OCI-LY3 (cell line): ENCODE measurements at regions not wholly inside any gene's neighbourhood (a gene's known extent, or its start where the extent isn't known, plus 50 kb on each side); places are given as distances from the start of the nearest gene placed in this dataset.

Source experiments
- H2AFZ ChIP-seq: fragments of 200-600, 300-600 bp; shearing (Covaris generic); 2 replicates; pipeline ENCODE4 v1.6.0; 2014; ENCODE audit warnings: antibody characterized with exemption, low read depth, low read length
- H3K27ac ChIP-seq: fragments of 200-600, 300-600 bp; sonication (generic); 2 replicates; pipeline ENCODE4 v1.5.1; 2014; ENCODE audit warnings: mild to moderate bottlenecking, low read length, moderate library complexity, mixed read lengths
- H3K27me3 ChIP-seq: fragments of 200-600, 300-600 bp; sonication (generic); 2 replicates; pipeline ENCODE4 v1.6.1; 2014; ENCODE audit warnings: low read depth, low read length, mixed read lengths
- H3K36me3 ChIP-seq: fragments of 200-600, 300-600 bp; sonication (generic); replicated peaks from 2 replicates; pipeline ENCODE3; 2014; ENCODE audit warnings: low read depth, low read length, mixed read lengths
- H3K4me1 ChIP-seq: fragments of 300-600, 200-600 bp; sonication (generic); 2 replicates; pipeline ENCODE4 v1.6.1; 2014; ENCODE audit warnings: low read length, mixed read lengths
- H3K4me2 ChIP-seq: fragments of 200-600, 300-600 bp; sonication (generic); 2 replicates; pipeline ENCODE4 v1.6.1; 2014; ENCODE audit warnings: low read length, mixed read lengths
- H3K4me3 ChIP-seq: fragments of 300-600, 200-600 bp; sonication (generic); 2 replicates; pipeline ENCODE4 v1.5.1; 2014; ENCODE audit warnings: antibody characterized with exemption, mild to moderate bottlenecking, low read length, moderate library complexity
- H3K79me2 ChIP-seq: fragments of 300-600, 200-600 bp; shearing (Covaris generic); 2 replicates; pipeline ENCODE4 v1.6.1; 2014; ENCODE audit warnings: mild to moderate bottlenecking, low read length, mixed read lengths
- H3K9ac ChIP-seq: fragments of 300-600, 200-600 bp; shearing (Covaris generic); 2 replicates; pipeline ENCODE4 v1.6.0; 2014; ENCODE audit warnings: mild to moderate bottlenecking, low read length, moderate library complexity
- H3K9me3 ChIP-seq: fragments of 200-600, 300-600 bp; shearing (Covaris generic); 2 replicates; pipeline ENCODE4 v1.6.1; 2014; ENCODE audit warnings: low read length, mixed read lengths; ENCODE audit not compliant: insufficient read depth
- H4K20me1 ChIP-seq: fragments of 200-600, 300-600 bp; sonication (generic); 2 replicates; pipeline ENCODE4 v1.6.1; 2016; ENCODE audit warnings: low read length, mixed read lengths; ENCODE audit not compliant: insufficient read depth
- EZH2phosphoT487 ChIP-seq: fragments of 200-600 bp; shearing (Covaris generic); IDR thresholded peaks from 2 replicates; pipeline ENCODE4 v1.6.1; 2018; ENCODE audit warnings: antibody characterized with exemption, mixed run types, low read depth
- TF ChIP-seq, protein P1 (sequence below): fragments of 200-600, 300-600 bp; sonication (generic); IDR thresholded peaks from 2 replicates; pipeline ENCODE4 v1.5.1; 2014; ENCODE audit warnings: antibody characterized with exemption, low read length, low read depth

DNA sequence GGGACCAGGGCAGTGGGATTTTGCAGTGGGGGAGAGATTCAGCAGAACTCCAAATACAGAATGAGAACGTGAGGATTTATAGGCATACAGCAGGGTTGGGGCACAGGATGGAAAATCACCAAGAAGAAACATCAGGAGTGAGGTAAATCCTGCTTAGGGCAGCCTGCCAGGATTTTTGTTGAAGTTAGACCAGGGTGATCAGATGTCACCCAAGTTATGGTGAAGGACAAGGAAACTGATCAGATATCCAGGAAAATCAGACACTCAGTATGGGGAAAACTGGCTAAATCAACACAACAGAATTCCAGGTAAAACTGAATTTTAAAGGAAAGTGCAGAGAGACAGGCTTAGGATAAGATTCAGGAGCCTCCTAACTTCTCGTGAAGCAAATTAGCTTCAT is 682.4 kb downstream of the TMEM121 start:
- Histone ChIP-seq H4K20me1 (no peaks in the 10 kb centered on the region), H3K4me3 (no peak overlapping the region), H3K36me3 (no peaks in the 10 kb centered on the region), H3K9ac (no peak overlapping the region), H2AFZ (no peak overlapping the region), H3K27ac (no peak overlapping the region), H3K4me2 (no peak overlapping the region), H3K9me3 (no peaks in the 10 kb centered on the region), H3K79me2 (no peaks in the 10 kb centered on the region), H3K4me1 (no peaks in the 10 kb centered on the region), H3K27me3 (peaks cover 18% of the 10 kb centered on the region)
- TF ChIP-seq, protein P1, sequence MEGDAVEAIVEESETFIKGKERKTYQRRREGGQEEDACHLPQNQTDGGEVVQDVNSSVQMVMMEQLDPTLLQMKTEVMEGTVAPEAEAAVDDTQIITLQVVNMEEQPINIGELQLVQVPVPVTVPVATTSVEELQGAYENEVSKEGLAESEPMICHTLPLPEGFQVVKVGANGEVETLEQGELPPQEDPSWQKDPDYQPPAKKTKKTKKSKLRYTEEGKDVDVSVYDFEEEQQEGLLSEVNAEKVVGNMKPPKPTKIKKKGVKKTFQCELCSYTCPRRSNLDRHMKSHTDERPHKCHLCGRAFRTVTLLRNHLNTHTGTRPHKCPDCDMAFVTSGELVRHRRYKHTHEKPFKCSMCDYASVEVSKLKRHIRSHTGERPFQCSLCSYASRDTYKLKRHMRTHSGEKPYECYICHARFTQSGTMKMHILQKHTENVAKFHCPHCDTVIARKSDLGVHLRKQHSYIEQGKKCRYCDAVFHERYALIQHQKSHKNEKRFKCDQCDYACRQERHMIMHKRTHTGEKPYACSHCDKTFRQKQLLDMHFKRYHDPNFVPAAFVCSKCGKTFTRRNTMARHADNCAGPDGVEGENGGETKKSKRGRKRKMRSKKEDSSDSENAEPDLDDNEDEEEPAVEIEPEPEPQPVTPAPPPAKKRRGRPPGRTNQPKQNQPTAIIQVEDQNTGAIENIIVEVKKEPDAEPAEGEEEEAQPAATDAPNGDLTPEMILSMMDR: no peak
- no peak for TF ChIP-seq EZH2phosphoT487

GRCh38 chr14:106209755-106210154 is 683.4 kb downstream of the TMEM121 start:
- Histone ChIP-seq H3K4me2 (no peak overlapping the region), H3K27ac (no peak overlapping the region), H3K27me3 (peaks cover 18% of the 10 kb centered on the region), H3K79me2 (no peaks in the 10 kb centered on the region), H3K9me3 (no peaks in the 10 kb centered on the region), H4K20me1 (no peaks in the 10 kb centered on the region), H3K4me3 (no peak overlapping the region), H3K4me1 (no peaks in the 10 kb centered on the region), H2AFZ (no peak overlapping the region), H3K36me3 (no peaks in the 10 kb centered on the region), H3K9ac (no peak overlapping the region)
- TF ChIP-seq EZH2phosphoT487: no peak
- TF ChIP-seq, protein P1: no peak

- TF ChIP-seq EZH2phosphoT487: no peak
- TF ChIP-seq, protein P1: peak; percentile 39
- Histone ChIP-seq H3K36me3 (no peaks in the 10 kb centered on the region), H4K20me1 (no peaks in the 10 kb centered on the region), H2AFZ (no peak overlapping the region), H3K27ac (no peak overlapping the region), H3K4me1 (no peaks in the 10 kb centered on the region), H3K79me2 (no peaks in the 10 kb centered on the region), H3K9ac (no peak overlapping the region), H3K4me3 (no peak overlapping the region), H3K4me2 (no peak overlapping the region), H3K27me3 (peaks cover 18% of the 10 kb centered on the region), H3K9me3 (no peaks in the 10 kb centered on the region)
These were observed 684.3 kb downstream of the TMEM121 start for GRCh38 chr14:106210650-106211049.

DNA sequence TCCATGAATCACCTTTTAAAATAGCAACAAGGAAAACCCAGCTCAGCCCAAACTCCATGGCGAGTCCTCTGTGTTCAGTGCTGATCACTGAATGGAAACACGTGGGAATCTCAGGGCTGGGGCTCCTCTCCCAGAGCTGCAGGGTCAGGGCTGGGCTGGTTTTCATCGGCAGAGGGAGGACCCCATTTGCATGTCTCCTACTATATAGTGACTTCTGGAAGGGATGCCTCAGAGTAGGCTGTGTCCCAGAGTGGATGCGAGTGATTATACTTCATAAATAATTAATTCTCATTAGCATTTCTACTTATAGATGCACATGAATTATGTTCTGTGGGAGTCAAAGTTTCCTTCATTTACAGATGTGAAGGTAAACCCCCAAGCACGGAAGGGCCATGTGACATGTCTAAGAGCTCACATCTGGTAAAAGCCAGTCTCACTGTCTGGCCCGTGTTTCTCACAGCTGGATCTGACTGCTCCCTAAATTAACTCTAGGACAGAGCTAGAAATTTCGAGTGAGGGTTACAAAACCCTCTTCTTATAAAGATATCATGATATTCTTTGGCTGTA is 685.0 kb downstream of the TMEM121 start:
- H4K20me1 ChIP-seq: no peaks in the 10 kb centered on the region
- H3K4me3 ChIP-seq: no peak overlapping the region
- H3K27ac ChIP-seq: no peak overlapping the region
- no peaks in the 10 kb centered on the region for H3K4me1 ChIP-seq
- TF ChIP-seq, protein P1: no peak
- TF ChIP-seq EZH2phosphoT487: no peak
- no peak overlapping the region for H3K9ac ChIP-seq
- no peaks in the 10 kb centered on the region for H3K9me3 ChIP-seq
- no peak overlapping the region for H2AFZ ChIP-seq
- H3K4me2 ChIP-seq: no peak overlapping the region
- H3K36me3 ChIP-seq: no peaks in the 10 kb centered on the region
- H3K79me2 ChIP-seq: no peaks in the 10 kb centered on the region
- H3K27me3 ChIP-seq: peaks cover 18% of the 10 kb centered on the region
